Heart left ventricle (tissue), 13 donors: ENCODE measurements at regions not wholly inside any gene's neighbourhood (a gene's known extent, or its start where the extent isn't known, plus 50 kb on each side); places are given as distances from the start of the nearest gene placed in this dataset.

Experiments used
- CTCF ChIP-seq, 12 donors: fragments of 200-600 bp; sonication (generic) in 4 of 12; IDR thresholded peaks; one replicate each; pipeline versions ENCODE4 v1.5.0 to v1.8.0; 2018 to 2022; ENCODE audit warnings: antibody characterized with exemption in 12 of 12, mild to moderate bottlenecking in 5 of 12
- POLR2A ChIP-seq, 2 donors: fragments of 450-650 bp; IDR thresholded peaks; one replicate each; pipeline ENCODE4 v1.6.1; 2017; ENCODE audit warnings: antibody characterized with exemption in 2 of 2, mild to moderate bottlenecking in 2 of 2, moderate library complexity in 2 of 2
- donor health status: ischemic (EF 13 %, LVEDD 7.1; RV severe dilation, severe dysfunction).
- donor health status: DM: no; HTN: yes; CAD: no.
- donor health status: DM: no; HTN: no; CAD: no.
- donor health status: ischemic (EF 25% LVEDD 6.9; RV normal size, moderate dysfunction).
- donor health status: ischemic (EF 25% LVEDD 5.7; RV mildly dilated, moderate dysfunction).
- donor health status: ischemic (EF 35%, LVEDD 5.7; RV mildly dilated, moderate dysfunction).
- donor health status: nonischemic (EF 11% LVEDD 7.7; RV severe dilation, severe dysfunction).
- donor health status: DM: yes; HTN: yes; CAD: no.
- donor health status: PGD.
- donor health status: ischemic (EF 29% LVEDD 5.4; RV normal size, mild dysfunction).
- donor health status: nonischemic (EF 23%, LVEDD 6.1; RV moderate dilation, normal function).

- TF ChIP-seq CTCF (IDR thresholded peaks at IDR 0.05) = no peak
- TF ChIP-seq POLR2A (IDR thresholded peaks at IDR 0.05) = no peak
These were observed 2118.8 kb upstream of the WWC1 start for GRCh38 chr5:166172597-166172996.
